NK-92 treated with Interleukin-12 subunit alpha and Interleukin-12 subunit beta, amount 100 ng/mL, for 24 hours (cell line): ENCODE measurements at regions not wholly inside any gene's neighbourhood (a gene's known extent, or its start where the extent isn't known, plus 50 kb on each side); places are given as distances from the start of the nearest gene placed in this dataset.

ENCODE experiments used
- DNase-seq: peaks from one replicate; lab custom pipeline; 2025; lab: John Stamatoyannopoulos, UW

DNA sequence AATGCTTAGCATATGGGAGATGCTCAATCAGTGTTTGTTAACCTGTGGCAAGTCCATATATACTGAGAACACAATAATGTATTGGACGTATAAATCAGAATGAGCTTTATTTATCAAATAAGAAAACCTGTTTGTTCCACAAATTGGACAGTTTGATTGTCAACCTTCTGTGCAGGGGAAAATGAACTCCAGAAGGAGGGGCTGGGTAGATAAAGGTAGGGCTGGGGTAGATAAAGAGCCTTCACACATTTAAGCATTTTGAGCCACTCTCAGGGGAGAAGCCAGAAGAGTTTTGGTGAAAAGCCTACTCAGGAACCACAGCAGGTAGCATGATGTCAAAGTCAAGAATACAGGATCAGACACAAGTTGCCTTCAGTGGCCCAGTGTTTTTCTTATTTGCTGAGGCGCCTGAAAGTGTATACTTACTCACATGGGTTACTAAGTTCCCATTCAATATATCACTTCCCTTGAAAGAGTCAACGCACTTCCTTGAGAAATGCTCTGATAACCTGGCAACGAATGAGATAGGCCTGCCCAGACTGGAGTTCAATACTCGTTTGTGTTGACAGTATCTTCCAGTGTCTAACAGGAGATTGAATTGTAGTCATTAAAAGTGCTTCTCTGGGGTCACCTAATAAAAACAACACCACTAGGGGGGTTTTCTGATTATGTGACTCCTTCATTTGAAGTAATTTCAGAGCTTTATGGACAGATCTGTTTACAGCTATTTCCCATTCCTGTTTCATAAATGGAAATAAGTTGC is 263.9 kb upstream of the CITED2 start:
- DNase-seq = no peak

DNA sequence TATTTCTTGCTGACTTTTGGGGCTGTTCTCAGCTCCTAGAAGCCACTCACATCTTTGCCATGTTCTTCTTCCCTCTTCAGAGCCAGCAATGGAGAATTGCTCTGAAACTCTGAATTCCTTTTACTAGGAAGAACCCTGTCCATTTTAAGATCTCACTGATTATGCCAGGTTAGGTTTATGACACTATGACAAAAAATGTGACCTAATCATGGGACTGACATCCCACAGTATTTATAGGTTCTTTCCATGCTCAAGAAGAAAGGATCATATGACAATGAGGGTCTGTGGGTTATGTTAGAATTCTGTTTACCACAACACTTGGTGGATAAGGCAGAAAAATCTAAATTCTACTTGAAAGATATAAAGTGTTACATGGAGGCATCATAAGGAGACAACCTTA is 263.3 kb upstream of the CITED2 start:
- no peak for DNase-seq

DNA sequence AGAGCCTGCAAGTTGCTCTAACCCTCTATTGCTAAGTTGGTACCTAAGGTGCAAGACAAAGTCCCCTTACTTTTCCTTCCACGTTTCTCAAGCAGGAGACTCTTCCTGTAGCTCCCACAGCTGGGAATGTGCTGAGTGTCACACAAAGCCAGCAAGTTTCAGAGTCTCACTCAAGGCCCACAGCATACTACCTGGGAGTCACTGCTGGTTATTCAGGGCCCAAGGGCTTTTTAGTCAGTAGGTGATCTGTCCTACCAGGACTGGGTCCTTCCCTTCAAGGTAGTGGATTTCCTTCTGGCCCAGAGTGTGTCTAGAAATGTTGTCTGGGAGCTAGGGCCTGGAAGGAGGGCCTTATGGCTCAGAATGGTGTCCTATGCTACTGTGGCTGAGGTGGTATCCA is 261.9 kb upstream of the CITED2 start:
- no peak for DNase-seq

DNA sequence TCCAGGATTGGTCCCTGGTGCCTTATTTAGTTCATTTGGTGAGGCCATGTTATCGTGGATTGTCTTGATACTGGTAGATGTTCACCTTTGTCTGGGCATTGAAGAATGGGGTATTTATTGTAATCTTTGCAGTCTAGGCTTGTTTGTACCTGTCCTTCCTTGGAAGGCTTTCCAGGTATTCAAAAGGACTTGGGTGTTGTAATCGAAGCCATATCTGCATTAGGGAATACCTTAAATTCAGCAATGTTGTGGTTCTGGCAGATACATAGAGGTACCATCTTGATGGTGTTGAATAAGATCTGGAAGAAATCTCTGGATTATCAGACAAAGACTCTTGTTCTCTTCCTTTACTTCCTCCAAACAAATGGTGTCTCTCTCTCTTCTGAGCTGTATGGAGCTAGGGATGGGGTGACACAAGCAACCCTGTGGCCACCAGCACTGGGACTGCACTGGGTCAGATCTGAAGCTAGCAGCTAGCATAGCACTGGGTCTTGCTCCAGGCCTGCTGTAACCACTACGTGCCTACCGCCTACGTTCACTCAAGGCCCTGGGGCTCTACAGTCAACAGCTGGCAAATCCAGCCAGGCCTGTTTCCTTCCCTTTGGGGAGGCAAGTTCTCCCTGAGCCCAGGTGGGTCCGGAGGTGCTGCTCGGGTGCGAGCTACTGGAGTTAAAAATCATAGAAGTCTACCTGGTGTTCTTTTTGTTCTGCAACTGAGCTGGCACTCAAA is 261.1 kb upstream of the CITED2 start:
- DNase-seq = no peak

DNA sequence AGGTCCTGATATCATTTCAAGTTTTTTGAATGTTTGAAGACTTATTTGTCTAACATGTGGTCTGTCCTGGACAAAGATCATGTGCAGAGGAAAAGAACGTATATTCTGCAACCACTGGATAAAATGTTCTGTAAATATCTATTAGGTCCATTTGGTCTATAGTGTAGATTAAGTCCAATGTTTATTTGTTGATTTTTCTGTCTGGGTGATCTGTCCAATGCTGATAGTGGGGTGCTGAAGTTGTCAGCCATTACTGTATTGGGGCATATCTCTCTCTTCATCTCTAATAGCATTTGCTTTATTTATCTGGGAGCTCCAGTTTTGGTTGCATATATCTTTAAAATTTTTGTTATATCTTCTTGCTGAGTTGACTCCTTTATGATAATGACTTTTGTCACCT is 258.4 kb upstream of the CITED2 start:
- DNase-seq = no peak

DNA sequence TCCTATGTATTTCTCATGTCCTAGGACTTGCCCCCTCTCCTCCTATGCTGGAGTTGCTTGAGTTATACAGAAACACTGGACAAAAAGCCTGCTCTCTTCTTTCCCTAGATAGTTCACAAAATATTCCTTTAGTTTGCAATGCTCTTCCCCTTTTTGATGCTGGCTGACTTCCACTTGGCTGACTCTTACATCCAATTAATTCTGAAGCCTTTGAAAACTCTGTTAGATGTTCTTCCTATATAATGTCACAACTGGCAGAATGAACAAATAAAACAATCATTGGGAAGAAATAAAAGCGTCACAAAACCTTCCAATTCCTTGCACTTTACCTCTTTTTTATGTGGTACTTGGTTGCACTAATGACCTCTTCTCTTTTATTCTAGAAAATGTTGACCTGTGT is 253.8 kb upstream of the CITED2 start:
- no peak for DNase-seq

DNA sequence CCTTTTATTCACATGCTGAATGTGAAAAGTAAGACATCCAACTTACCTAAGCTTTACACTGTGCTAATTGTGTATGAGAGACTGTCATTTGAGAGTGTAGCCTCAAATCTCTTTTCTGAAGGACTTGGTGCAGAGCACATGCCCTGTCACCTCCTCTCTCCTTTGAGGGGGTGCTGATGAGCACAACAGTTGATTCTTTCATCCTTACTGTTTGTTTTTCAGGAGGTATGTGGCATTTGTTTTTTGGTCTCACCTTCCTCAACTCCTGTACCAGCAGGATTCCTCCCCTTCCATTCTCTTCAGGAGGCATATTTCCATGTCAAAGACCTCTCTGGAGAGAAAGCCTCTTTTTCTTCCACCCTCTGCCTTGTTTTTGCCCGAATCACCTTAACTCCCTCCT is 252.6 kb upstream of the CITED2 start:
- DNase-seq = no peak

DNA sequence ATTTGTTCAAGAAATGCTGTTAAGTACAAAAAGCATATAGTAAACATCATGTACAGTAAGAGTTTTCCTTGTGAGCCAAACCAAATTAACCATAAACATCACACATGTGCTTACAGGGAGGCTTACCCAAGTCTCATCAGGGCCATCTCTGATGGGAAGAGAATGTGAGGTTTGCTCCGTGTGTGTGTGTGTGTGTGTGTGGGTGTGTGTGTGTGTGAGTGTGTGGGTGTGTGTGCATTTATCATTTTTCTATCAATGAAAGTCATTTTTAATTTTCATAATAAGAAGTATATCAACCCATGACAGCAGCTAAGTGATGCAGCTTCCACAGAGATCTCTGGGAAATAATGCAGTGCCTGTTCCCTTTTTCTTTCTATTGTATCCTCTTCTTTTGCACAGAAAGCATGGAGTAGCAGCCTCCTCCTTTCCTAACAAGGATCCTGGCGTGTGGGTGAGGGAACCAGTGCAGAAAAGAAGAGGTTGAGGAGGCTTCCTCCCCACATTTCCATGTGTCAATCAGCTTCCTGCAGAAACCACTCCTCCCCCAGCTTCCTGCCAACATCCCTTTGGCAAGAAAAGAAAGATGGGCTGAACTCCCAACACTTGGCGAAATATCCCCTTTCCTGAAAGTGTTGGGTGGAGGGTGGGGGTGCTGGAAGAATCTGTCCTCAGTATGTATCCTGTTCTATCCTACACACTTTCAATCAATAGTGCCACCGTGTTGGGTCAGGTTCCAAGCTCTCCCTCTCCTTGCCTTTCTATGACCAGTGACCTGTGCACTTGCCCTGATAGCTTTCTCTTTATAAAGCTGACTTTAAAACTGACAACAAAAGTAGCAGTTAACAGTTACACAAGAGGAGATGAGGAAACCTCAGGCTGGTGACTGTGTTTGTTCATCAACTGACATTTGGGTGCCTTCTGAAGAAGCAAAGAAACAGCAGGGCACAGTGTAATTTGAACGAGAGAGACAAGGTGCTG is 251.8 kb upstream of the CITED2 start:
- DNase-seq = peak; percentile 10

DNA sequence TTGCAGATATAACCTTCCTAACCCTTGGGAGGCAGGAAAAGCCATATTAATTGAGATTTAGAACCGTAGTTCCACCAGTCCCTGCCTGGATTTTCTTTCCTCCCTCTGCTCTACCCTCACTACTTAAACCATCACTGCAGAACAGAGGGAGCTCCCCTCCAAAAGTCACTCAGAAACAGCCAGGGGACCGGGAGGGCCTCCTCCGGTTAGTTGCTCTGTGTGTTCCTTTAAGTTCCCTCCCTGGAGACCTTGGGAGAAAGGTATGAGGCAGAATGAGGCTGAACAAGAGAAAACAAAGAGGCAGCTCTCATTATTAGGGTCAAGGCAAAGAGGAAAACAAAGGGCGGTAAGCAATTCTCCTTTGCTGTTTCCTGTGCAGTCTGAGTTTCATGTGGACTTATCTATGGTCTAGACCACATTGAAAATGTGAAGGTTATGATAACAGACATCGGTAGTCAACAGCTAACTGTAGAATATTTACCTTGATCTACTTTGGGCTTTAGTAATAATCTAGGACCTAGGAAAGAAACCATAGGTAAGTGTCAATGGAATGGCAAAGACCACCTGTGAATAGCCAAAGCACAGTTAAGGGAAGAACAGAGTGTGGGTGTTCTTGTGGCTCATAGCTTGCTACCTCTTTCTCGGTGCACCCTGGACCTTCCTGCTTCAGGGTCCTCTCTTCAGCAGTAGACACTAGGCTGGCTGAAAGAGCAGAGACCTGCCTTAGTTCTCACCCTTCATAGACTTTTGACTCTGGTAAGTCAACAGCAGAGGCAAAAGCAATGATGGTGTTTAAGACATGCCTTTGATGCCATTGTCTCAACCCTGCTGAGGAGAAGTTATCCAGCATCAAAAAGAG is 250.9 kb upstream of the CITED2 start:
- no peak for DNase-seq

DNA sequence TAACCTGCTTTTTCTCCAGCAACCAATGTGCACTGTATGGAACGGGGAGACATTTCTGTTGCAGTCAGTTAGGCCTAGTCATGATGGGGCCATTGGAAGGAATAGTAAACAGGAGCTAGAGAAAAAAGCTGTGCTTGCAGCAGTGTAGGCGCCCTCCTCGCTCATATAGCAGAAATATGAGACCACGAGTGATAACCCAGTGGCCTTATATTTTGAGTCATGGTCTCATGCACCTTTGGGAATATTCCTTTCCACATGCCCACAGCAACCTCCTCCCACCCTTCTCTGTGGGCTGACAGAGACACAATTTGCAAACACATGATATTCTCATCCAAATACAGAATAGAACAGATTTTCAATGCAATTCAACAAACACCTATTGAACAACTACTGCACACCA is 248.9 kb upstream of the CITED2 start:
- no peak for DNase-seq

DNA sequence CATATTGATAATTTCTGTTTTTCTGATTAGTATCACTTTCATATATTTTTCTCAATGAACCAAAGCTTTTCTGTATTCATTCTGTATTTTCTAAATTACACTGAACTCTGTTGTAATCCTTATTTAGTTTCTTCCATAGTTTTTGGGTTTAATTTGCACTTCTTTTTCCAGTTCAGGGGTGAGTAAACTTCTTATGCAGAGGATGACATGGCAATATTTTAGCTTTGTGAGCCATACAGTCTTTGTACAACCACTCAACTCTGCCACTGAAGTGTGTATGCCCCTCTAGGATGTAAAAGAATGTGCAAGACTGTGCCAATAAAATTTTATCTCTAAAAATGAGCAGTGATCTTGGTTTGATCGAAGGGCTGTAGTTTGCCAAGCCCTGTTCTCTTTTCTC is 239.0 kb upstream of the CITED2 start:
- no peak for DNase-seq

DNA sequence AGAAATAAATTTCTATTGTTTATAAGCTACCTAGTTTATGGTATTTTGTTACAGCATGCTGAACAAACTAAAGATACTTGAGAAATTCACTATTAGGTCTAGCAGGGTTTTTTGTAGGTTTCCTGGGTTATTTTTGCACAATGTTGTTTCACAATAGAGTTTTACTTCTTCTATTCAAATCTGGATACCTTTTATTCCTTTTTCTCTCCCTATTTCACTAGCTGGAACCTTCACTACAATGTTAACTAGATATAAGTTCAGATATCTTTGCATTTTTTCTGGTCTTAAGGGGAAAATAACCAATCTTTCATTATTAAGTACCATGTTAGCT is 237.7 kb upstream of the CITED2 start:
- DNase-seq = no peak

DNA sequence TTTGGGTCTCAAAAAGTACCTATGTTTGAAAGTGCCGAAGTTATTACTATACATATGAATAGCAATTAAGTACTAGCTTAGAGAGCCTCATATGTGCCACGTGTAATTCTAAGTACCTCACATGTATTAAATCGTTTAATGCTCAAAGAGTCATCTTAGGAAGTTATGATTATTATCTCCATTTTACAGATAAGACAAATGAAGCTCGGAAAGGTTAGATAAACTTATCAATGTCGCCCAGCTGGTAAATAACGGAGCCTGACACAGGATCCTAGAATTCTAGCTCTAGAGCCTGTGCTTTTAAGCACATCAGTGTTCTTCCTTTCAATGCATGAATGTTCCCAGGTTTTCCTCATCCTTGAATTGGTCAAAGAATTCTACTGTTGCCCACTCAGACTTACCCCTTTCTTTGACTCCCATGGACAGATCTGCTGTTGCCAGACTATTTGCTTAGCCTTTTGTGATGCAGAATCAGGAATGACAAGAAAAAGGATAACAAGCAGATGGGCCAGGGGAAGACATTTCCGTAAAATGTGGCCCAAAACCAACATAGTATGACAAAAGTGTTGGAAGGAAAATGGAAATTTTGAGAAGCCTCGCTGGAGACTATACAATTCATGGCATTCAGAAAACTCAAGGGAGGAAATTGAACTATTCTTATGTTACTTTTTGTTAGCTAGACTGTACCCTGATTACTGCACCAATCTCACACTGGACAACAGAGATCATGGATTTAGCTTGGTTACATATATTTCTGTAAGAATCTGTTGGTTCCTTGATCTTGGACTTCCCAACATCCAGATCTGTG is 237.1 kb upstream of the CITED2 start:
- DNase-seq = no peak

DNA sequence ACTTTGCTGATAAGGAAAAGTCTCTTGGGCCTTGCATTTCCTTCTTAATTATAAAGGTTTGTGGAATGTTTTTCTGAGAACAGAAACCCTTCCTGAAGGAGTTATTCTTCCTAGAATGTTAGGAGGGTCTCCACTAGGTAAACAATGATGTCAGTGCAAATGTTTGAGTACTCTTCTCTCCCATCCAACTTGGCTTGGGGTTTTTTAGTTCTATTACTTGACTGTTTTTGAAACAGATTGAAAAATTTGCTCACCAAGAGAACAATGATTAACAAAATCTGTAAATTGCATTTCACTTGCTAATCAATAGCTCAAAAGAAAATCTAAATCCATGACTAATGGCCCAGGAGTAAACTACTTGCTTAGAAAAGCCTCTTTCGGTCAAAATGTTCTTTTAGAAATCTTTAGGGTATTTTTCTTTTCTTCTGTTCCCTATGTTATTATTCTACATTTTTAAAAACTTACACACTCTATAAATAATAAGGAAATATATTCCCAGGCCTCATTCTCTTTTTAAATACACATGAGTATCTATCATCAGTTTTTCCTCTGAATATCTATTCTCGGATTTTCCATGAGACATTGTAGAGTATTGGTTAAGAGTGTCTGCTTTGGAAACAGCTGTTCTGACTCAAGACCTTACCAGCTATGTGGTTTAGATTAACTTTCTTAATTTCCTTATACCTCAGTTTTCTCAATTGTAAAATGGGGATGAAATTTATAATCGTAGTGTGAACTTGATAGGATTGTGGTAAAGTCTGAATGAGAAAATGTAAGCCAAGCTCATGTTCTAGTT is 234.2 kb upstream of the CITED2 start:
- DNase-seq = no peak

DNA sequence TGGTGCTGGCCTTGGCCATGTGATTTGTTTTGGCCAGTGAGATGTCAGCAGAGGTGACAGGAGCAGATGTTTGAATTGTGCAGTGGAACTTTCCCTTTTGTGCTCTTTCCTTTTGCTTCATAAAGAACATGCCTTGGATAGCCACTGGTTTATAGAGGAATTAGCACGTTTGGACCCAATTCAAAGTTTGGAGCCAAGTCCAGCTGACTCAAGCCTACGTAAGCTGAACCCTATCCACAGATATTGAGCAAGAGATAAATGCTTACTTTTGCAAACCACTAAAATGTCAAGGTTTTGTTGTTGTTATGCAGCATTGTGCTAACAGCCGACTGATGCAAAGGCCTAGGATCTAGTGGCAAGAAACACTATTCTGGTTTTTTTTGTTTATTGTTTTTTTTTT is 230.9 kb upstream of the CITED2 start:
- no peak for DNase-seq

DNA sequence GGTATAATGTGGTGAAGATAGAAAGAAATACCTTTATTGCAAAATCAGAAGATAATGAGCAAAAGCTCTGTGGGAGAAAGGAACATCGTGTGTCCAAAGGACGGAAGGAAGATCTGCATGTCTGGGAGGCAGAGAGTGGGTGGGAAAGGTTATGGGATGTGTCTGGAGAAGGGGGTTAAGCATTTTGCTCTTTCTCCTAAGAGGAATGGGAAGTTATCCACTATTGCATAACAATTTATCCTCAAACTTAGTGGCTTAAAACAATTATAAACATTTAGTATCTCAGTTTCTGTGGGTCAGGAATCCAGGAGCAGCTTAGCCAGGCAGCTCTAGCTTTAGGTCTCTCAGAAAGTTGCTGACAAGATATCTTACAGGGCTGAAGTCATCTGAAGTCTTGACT is 229.1 kb upstream of the CITED2 start:
- DNase-seq = no peak

DNA sequence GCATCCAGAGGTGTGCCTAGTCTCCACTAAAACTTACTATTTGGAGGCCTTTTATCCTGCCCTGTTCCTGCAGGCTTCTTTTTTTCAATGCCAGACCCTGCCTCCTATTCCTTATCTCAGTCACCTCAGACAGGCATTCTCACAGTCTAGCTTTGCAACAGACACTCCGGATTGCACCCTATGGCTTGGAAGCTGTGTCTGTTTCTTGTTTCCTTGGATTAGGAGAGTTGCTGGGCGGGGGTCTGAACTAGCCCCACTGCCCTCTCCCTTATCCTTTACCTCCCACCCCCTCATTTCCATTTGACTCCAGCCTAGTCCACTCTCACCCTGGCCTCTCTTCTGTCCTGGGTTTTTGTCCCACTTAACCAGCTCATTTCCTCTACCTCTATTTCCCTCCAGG is 228.1 kb upstream of the CITED2 start:
- no peak for DNase-seq

DNA sequence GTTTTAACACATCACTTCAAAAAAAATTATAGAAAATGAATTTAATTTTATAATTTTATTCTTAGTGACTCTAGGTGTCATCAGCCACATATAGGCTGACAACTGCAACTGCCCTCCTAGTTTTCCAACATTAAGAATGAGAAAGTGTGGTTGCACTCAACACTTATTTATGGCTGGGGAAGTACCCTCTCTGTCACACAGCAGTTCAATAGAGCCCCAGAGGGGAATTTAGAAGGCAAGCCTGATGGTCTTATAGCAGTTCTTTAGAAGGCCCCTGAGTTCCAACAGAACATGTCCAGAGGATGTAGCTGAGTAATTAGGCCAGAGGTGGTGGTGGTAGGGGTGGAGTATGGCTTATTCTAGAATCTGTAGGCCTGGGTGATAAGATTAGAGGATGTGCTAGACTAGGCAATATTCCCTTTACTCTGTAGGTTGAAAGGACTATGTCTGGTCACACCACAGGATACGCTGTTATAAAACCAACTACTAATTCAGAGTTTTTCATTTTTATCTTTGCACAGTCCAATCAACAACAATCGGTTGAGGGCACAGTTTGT is 226.5 kb upstream of the CITED2 start:
- DNase-seq = no peak

DNA sequence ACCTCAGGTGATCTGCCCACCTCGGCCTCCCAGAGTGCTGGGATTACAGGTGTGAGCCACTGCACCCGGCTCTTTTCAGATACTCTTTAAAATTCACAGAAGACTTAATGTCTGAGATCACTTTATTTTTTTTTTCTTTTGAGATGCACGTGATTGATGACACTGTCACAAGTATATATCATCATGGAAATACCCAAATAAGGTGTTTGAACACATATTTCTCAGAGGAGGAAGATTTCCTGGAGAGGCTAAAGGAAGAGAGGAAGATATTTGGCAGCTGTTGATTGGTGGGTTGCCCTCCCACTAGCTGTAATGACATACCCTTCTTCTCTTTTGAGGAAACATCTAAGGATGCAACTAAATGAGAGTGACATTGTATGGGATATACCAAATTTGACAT is 225.9 kb upstream of the CITED2 start:
- no peak for DNase-seq
